ENCODE measurements at regions not wholly inside any gene's neighbourhood (a gene's known extent, or its start where the extent isn't known, plus 50 kb on each side); places are given as distances from the start of the nearest gene placed in this dataset.
A peak's percentile ranks its signal among the peaks of the same experiment; 100 is the strongest.

- DNase-seq = no peak
These were observed 105.4 kb upstream of the DSEL start for GRCh38 chr18:67621906-67622305.

DNA sequence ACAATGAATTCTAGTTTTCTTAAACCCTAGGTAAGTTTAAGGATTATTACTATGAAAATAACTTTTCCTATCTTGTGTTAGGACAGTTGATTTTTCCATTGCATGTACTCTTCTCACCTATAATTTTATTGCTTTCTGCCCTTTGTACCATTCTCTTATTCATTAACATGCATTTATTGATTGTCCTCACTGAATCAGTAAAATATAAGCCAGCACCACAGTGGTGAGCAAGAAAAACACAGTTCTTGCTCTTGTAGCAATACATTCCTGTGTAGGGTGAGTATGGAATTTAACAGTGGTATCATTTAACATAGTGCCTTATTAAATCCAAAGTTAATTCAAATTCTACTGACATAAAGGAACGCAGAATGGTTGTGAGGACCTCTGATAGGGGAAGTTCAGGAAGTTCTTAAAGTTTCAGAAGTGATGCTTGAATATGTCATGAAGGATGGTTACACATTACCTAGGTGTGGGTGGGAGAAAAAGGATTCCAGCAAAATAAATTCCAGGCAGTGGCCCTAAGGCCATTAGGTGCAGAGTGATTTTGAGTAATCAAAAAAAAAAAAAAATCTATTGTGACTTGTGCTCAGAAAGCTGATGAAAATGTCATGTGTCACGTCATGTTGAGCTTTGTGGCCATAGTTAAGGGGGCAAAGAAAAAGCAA is 104.7 kb upstream of the DSEL start:
- no peak for DNase-seq

DNA sequence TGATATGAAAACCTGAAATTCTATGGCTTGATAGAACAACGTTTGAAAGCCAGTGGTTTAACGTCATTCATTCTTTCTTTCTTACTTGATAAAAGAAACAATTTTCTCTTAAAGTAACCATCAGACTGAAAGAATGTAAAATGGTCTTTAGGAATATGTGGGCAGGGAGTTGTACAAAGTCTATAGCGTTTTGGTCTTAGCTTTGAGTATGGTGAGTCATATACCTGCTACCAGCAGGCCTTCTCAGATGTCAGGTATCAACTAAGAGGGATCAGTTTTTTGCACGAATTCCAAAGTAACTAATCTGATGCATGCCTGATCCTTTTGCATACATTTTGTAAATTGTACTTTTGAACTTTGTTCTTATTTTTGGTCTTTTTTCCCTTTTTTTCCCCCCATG is 101.5 kb upstream of the DSEL start:
- DNase-seq = no peak

GRCh38 chr18:67615876-67616275 is 99.4 kb upstream of the DSEL start:
- DNase-seq = no peak

GRCh38 chr18:67613731-67614130 is 97.2 kb upstream of the DSEL start:
- DNase-seq = no peak

- DNase-seq = no peak
These were observed 95.8 kb upstream of the DSEL start for GRCh38 chr18:67612281-67612680.

- DNase-seq = peak; percentile 53
These were observed 92.2 kb upstream of the DSEL start for GRCh38 chr18:67608615-67609273.

DNA sequence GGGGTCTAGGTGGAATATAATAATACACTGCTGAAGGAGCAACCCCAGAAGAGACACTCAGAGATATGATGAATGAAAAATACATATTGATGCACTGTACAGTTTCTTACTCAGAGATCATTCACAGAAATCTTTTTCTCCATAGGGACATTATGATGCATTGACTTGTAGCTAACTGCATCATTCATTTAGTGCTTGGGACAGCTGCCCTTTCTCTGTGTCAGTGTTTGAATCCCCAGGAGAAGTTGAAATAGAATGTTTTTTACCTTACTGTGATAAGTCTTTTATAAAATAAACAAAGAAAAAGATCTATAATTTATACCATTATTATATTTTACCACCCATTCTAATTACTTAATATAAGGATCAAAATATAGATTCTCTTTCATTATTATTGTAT is 91.7 kb upstream of the DSEL start:
- no peak for DNase-seq

DNA sequence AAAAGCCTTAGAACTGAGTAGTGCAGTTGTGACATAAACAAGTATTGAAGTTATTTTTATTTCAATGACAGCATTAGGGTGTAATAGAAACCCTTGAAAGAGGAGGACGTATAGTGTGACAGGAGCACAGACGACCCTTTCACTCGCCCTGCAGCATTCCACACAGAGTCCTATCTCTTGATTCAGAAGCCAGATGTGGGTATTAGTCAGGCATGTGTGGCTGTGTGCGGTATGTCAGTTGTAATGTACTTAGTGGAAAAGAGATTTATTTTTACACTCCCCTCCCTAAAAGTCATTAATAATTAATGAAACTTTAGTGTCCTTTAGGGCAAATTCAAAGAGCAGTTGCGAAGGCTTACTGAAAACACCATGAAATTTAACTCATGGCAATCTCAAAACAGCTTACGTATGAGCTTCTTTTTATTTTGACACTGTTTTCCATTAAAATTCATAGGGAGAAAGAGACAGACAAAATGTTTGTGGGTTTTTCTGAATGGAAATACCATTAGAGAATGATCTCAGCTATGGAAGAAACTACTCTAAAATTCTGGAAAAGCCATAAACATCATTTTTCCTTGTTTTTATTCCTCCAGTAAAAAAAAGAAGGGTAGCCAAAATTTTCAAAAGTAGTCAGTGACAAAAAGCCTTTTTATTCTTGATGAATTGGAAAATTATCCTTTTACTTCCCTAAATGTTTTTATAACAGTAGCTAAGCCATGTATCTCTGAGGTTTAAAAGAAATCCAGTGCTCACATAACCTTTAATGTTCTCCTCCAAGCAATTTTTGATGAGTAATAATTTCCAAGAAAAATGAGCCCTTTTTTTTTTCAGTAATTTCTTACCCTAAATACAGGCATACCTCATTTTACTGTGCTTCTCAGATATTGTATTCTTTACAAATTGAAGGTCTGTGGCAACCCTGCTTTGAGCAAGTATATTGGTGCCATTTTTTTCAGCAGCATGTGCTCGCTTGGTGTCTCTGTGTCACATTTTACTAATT is 84.0 kb upstream of the DSEL start:
- peak; percentile 91 for DNase-seq

- DNase-seq = peak; percentile 79
These were observed 82.8 kb upstream of the DSEL start for GRCh38 chr18:67599277-67599676.

GRCh38 chr18:67597759-67598158 is 81.2 kb upstream of the DSEL start:
- no peak for DNase-seq

DNA sequence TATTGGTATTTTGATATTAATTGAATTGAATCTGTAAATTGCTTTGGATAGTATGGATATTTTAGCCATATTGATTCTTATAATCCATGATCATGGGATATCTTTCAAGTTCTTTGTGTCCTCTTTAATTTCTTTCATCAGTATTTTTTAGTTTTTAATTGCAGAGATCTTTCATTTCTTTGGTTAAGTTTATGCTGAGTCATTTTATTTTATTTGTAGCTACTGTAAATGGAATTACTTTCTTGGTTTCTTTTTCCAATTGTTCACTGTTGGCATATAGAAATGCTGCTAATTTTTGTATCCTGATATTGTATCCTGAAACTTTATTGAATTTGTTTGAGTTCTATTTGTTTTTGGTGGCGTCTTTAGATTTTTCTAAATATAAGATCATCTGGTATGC is 79.5 kb upstream of the DSEL start:
- DNase-seq = no peak

- DNase-seq = peak; percentile 52
These were observed 74.1 kb upstream of the DSEL start for GRCh38 chr18:67590571-67591141.

DNA sequence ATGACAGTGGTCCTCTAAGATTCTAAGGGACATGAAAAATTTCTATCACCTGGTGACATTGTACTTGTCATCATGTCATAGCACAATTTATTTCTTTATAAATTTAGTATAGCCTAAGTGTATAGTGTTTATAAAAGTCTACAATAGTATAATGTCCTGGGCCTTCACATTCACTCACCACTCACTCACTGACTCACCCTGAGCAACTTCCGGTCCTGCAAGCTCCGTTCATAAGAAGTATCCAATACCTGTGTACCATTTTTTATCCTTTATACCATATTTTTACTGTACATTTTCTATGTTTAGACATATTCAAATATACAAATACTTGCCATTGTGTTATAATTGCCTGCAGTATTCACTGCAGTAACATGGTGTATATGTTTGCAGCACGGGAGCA is 72.8 kb upstream of the DSEL start:
- peak; percentile 38 for DNase-seq

- DNase-seq = no peak
These were observed 69.6 kb upstream of the DSEL start for GRCh38 chr18:67586101-67586500.

DNA sequence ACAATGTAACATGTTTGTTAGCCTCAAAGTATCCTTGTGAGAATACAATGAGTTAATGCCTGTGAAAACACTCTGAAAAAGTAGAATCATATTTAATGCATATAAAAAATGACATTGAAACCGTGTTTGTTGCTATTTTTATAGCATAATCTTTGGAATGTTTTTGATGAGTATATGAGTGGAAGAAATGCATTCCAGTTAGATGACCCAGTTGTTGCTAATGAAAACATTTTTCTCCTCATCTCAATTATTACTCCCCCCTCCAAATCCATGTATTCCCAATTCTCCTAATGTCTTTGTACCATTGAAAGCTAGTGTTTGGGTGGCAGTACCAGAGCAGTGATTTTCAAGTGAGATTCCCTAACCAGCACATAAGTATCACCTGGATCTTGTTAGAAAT is 67.1 kb upstream of the DSEL start:
- peak; percentile 54 for DNase-seq

DNA sequence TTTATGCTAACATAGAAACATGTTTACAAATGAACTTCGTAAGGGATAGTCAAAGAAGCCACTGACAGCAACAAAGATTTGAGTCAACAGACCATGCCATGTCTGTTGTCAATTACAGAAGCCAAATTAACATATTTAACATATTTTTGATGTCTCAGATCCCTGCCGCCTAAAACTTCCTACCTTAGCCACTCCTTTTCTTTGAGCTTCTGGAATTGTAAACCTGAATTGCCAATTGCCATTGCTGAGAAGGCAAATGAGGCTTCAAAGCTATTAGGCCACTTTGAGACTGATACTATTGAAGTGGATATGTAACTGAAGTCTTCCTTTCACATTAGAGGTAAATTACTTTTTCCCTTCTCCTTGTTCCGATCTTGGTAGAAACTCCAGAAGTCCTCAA is 66.0 kb upstream of the DSEL start:
- no peak for DNase-seq

GRCh38 chr18:67581178-67581577 is 64.7 kb upstream of the DSEL start:
- DNase-seq = no peak

GRCh38 chr18:67577386-67577785 is 60.9 kb upstream of the DSEL start:
- no peak for DNase-seq

DNA sequence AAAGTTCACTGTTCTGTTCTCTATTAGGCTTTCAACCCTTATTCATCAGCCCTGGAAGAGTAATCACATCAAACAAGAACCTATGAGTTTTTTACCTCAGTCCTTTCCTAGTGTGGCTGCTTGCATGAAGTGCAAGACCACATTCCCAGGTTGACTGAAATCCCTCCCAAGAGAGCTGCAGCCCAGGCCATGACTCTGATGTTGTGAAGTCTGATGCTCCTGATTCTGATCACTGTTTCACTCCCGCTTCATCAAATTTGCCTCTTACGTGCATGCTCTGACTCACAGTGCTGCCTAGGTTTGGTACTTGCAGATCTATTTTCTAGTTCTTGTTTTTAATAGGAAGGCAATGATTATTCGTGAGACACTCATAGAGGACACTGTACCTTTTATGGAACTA is 58.2 kb upstream of the DSEL start:
- DNase-seq = no peak

DNA sequence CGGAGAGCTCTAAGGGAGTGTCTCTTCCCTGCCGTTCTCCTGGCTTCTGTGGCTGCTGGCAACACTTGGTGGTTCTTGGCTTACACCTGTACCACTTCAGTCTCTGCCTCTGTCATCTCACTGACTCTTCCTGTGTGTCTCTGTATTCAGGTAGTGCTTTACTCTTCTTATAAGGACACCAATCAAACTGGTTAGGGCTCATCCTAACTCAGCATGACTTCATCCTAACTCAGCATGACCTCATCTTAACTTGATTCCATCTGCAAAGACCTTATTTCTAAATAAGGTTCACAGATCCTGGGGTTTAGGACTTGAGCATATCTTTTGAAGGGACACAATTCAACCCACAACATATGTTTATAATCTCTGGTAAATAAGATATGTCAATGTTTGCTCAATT is 51.6 kb upstream of the DSEL start:
- DNase-seq = no peak

All from HCEC 1CT (cell line).